ENCODE measurements at regions not wholly inside any gene's neighbourhood (a gene's known extent, or its start where the extent isn't known, plus 50 kb on each side); places are given as distances from the start of the nearest gene placed in this dataset.
A peak's percentile ranks its signal among the peaks of the same experiment; 100 is the strongest.

GRCh38 chr3:64939747-64940450 lies 252.1 kb upstream of the ADAMTS9 start:
- TF ChIP-seq, protein P1, sequence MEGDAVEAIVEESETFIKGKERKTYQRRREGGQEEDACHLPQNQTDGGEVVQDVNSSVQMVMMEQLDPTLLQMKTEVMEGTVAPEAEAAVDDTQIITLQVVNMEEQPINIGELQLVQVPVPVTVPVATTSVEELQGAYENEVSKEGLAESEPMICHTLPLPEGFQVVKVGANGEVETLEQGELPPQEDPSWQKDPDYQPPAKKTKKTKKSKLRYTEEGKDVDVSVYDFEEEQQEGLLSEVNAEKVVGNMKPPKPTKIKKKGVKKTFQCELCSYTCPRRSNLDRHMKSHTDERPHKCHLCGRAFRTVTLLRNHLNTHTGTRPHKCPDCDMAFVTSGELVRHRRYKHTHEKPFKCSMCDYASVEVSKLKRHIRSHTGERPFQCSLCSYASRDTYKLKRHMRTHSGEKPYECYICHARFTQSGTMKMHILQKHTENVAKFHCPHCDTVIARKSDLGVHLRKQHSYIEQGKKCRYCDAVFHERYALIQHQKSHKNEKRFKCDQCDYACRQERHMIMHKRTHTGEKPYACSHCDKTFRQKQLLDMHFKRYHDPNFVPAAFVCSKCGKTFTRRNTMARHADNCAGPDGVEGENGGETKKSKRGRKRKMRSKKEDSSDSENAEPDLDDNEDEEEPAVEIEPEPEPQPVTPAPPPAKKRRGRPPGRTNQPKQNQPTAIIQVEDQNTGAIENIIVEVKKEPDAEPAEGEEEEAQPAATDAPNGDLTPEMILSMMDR (IDR thresholded peaks at IDR 0.05), result no peak
- TF ChIP-seq POLR2A (IDR thresholded peaks at IDR 0.05) (no peak), POLR2AphosphoS5 (IDR thresholded peaks at IDR 0.05) (peak; percentile 70)
